Duodenal mucosa (tissue), 2 donors: ENCODE measurements at regions not wholly inside any gene's neighbourhood (a gene's known extent, or its start where the extent isn't known, plus 50 kb on each side); places are given as distances from the start of the nearest gene placed in this dataset.

Experiments used
- H3K27ac ChIP-seq: one replicate; pipeline ENCODE4 v1.7.0; 2013; ENCODE audit warnings: low read depth, low read length
- H3K27me3 ChIP-seq, 2 donors: one replicate each; pipeline ENCODE4 v1.7.0; 2013; ENCODE audit warnings: low read length in 2 of 2, control low read depth in 1 of 2; ENCODE audit not compliant: insufficient read depth in 2 of 2, control insufficient read depth in 1 of 2
- H3K36me3 ChIP-seq, 2 donors: one replicate each; pipeline ENCODE4 v1.7.0; 2013; ENCODE audit warnings: low read length in 2 of 2, control low read depth in 1 of 2; ENCODE audit not compliant: insufficient read depth in 2 of 2, control insufficient read depth in 1 of 2
- H3K4me1 ChIP-seq, 2 donors: one replicate each; pipeline ENCODE4 v1.7.0; 2013; ENCODE audit warnings: low read length in 2 of 2, control low read depth in 1 of 2; ENCODE audit not compliant: insufficient read depth in 2 of 2, control insufficient read depth in 1 of 2
- H3K4me3 ChIP-seq, 2 donors: one replicate each; pipeline ENCODE4 v1.7.0; 2013; ENCODE audit warnings: low read length in 2 of 2, low read depth in 1 of 2
- H3K9ac ChIP-seq, 2 donors: one replicate each; pipeline ENCODE4 v1.7.0; 2013; ENCODE audit warnings: low read length in 2 of 2, low read depth in 1 of 2
- H3K9me3 ChIP-seq, 2 donors: one replicate each; pipeline ENCODE4 v1.7.0; 2013; ENCODE audit warnings: low read length in 2 of 2, control low read depth in 1 of 2; ENCODE audit not compliant: control insufficient read depth in 1 of 2

GRCh38 chr11:128188346-128189004 is 398.9 kb downstream of the ETS1 start:
- no peak overlapping the region for H3K4me3 ChIP-seq
- H3K9ac ChIP-seq: no peak overlapping the region
- no peaks in the 10 kb centered on the region for H3K36me3 ChIP-seq
- peaks cover 0 to 2% of the 10 kb centered on the region in 2 donors for H3K9me3 ChIP-seq
- no peaks in the 10 kb centered on the region for H3K4me1 ChIP-seq
- no peak overlapping the region for H3K27ac ChIP-seq
- no peaks in the 10 kb centered on the region for H3K27me3 ChIP-seq

GRCh38 chr11:128187835-128188234 is 399.5 kb downstream of the ETS1 start:
- no peak overlapping the region for H3K27ac ChIP-seq
- no peaks in the 10 kb centered on the region for H3K27me3 ChIP-seq
- H3K4me3 ChIP-seq: no peak overlapping the region
- no peak overlapping the region for H3K9ac ChIP-seq
- H3K36me3 ChIP-seq: no peaks in the 10 kb centered on the region
- no peaks in the 10 kb centered on the region for H3K4me1 ChIP-seq
- H3K9me3 ChIP-seq: peaks cover 0 to 2% of the 10 kb centered on the region in 2 donors

- Histone ChIP-seq H3K27ac (no peak overlapping the region), H3K4me1 (no peaks in the 10 kb centered on the region), H3K9me3 (peaks cover 0 to 2% of the 10 kb centered on the region in 2 donors), H3K9ac (no peak overlapping the region), H3K4me3 (no peak overlapping the region), H3K36me3 (no peaks in the 10 kb centered on the region), H3K27me3 (no peaks in the 10 kb centered on the region)
Observed at GRCh38 chr11:128187377-128187776, 400.0 kb downstream of the ETS1 start.

- Histone ChIP-seq H3K27ac (no peak overlapping the region), H3K27me3 (no peaks in the 10 kb centered on the region), H3K9ac (no peak overlapping the region), H3K9me3 (peaks cover 0 to 2% of the 10 kb centered on the region in 2 donors), H3K4me3 (no peak overlapping the region), H3K4me1 (no peaks in the 10 kb centered on the region), H3K36me3 (no peaks in the 10 kb centered on the region)
Observed at GRCh38 chr11:128184981-128185380, 402.4 kb downstream of the ETS1 start.

GRCh38 chr11:128182844-128183243 is 404.5 kb downstream of the ETS1 start:
- Histone ChIP-seq H3K27ac (no peak overlapping the region), H3K9me3 (peaks cover 0 to 2% of the 10 kb centered on the region in 2 donors), H3K9ac (no peak overlapping the region), H3K36me3 (no peaks in the 10 kb centered on the region), H3K4me3 (no peak overlapping the region), H3K4me1 (no peaks in the 10 kb centered on the region), H3K27me3 (no peaks in the 10 kb centered on the region)

- Histone ChIP-seq H3K27ac (no peak overlapping the region), H3K4me3 (no peak overlapping the region), H3K9ac (no peak overlapping the region), H3K9me3 (peaks cover 0 to 2% of the 10 kb centered on the region in 2 donors), H3K36me3 (no peaks in the 10 kb centered on the region), H3K4me1 (no peaks in the 10 kb centered on the region), H3K27me3 (no peaks in the 10 kb centered on the region)
Observed at GRCh38 chr11:128181984-128182383, 405.4 kb downstream of the ETS1 start.

GRCh38 chr11:128181088-128181480 is 406.3 kb downstream of the ETS1 start:
- no peak overlapping the region for H3K4me3 ChIP-seq
- no peaks in the 10 kb centered on the region for H3K4me1 ChIP-seq
- H3K36me3 ChIP-seq: no peaks in the 10 kb centered on the region
- H3K27ac ChIP-seq: no peak overlapping the region
- H3K27me3 ChIP-seq: no peaks in the 10 kb centered on the region
- H3K9ac ChIP-seq: no peak overlapping the region
- peaks cover 0 to 2% of the 10 kb centered on the region in 2 donors for H3K9me3 ChIP-seq

- Histone ChIP-seq H3K4me3 (no peak overlapping the region), H3K9me3 (peaks cover 0 to 2% of the 10 kb centered on the region in 2 donors), H3K9ac (no peak overlapping the region), H3K27ac (no peak overlapping the region), H3K36me3 (no peaks in the 10 kb centered on the region), H3K27me3 (no peaks in the 10 kb centered on the region), H3K4me1 (no peaks in the 10 kb centered on the region)
Observed at GRCh38 chr11:128180441-128181087, 406.8 kb downstream of the ETS1 start.

GRCh38 chr11:128179512-128179911 is 407.8 kb downstream of the ETS1 start:
- H3K4me1 ChIP-seq: no peaks in the 10 kb centered on the region
- no peaks in the 10 kb centered on the region for H3K9me3 ChIP-seq
- no peak overlapping the region for H3K27ac ChIP-seq
- no peaks in the 10 kb centered on the region for H3K36me3 ChIP-seq
- H3K27me3 ChIP-seq: no peaks in the 10 kb centered on the region
- no peak overlapping the region for H3K9ac ChIP-seq
- no peak overlapping the region for H3K4me3 ChIP-seq

- no peaks in the 10 kb centered on the region for H3K27me3 ChIP-seq
- no peaks in the 10 kb centered on the region for H3K4me1 ChIP-seq
- no peaks in the 10 kb centered on the region for H3K36me3 ChIP-seq
- no peak overlapping the region for H3K27ac ChIP-seq
- no peak overlapping the region for H3K4me3 ChIP-seq
- H3K9ac ChIP-seq: no peak overlapping the region
- no peaks in the 10 kb centered on the region for H3K9me3 ChIP-seq
Observed at GRCh38 chr11:128179039-128179438, 408.3 kb downstream of the ETS1 start.
